ENCODE measurements at regions not wholly inside any gene's neighbourhood (a gene's known extent, or its start where the extent isn't known, plus 50 kb on each side); places are given as distances from the start of the nearest gene placed in this dataset.

- TF ChIP-seq, protein P1, sequence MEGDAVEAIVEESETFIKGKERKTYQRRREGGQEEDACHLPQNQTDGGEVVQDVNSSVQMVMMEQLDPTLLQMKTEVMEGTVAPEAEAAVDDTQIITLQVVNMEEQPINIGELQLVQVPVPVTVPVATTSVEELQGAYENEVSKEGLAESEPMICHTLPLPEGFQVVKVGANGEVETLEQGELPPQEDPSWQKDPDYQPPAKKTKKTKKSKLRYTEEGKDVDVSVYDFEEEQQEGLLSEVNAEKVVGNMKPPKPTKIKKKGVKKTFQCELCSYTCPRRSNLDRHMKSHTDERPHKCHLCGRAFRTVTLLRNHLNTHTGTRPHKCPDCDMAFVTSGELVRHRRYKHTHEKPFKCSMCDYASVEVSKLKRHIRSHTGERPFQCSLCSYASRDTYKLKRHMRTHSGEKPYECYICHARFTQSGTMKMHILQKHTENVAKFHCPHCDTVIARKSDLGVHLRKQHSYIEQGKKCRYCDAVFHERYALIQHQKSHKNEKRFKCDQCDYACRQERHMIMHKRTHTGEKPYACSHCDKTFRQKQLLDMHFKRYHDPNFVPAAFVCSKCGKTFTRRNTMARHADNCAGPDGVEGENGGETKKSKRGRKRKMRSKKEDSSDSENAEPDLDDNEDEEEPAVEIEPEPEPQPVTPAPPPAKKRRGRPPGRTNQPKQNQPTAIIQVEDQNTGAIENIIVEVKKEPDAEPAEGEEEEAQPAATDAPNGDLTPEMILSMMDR (IDR thresholded peaks at IDR 0.05; ENCODE audit: insufficient read depth, low read depth, low read length): no peak
- peak; percentile 65 for DNase-seq (ENCODE audit: low read depth)
- H3K4me3 ChIP-seq (ENCODE audit: low read depth, low read length): no peak overlapping the region
Measured at GRCh38 chr18:40867459-40867858, 1087.6 kb upstream of the PIK3C3 start.

DNA sequence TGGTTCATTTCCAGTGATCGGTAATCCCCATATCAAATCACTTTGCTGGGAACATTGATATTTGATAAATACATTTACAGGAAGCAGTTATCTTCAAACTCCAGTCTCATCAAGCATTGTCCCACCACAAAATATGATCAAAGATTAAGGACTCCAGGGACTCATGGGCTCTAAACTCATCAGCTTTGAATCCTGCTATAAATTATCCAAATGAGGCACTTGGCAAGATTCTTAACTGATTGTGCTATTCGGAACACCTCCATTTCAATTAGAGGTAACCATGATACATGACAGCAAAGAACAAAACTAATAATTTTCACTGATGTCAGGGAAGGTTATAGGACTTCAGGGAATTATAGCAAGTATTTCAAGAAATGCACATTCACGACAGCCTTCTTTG, 1088.1 kb upstream of the PIK3C3 start:
- TF ChIP-seq, protein P1 (IDR thresholded peaks at IDR 0.05; ENCODE audit: insufficient read depth, low read depth, low read length): no peak

GRCh38 chr18:40866013-40866645, 1088.9 kb upstream of the PIK3C3 start:
- TF ChIP-seq, protein P1 (IDR thresholded peaks at IDR 0.05; ENCODE audit: insufficient read depth, low read depth, low read length): no peak
- no peak overlapping the region for H3K4me3 ChIP-seq (ENCODE audit: low read depth, low read length)
- no peak for DNase-seq (ENCODE audit: low read depth)

More for the DNA sequence above, 1088.1 kb upstream of the PIK3C3 start:
- no peak for DNase-seq (ENCODE audit: low read depth)
- H3K4me3 ChIP-seq (ENCODE audit: low read depth, low read length): no peak overlapping the region

DNA sequence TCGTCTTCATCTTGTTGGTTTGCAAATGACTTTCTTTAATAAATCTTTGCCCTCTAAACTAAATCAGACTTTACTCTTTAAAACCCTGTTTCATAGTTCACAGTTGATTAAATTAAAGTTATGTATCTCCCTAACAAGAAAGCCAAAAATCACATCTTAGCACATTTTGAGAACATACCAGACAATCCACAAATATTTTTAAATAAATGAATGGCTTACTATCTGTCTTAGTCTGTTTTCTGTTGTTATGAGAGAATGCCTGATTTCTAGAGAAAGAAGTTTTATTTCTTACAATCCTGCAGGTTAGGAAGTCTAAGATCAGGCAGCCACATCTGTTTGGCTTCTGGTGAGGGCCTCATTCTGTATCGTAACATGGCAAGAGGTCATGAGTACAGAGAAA, 1090.2 kb upstream of the PIK3C3 start:
- TF ChIP-seq, protein P1 (IDR thresholded peaks at IDR 0.05; ENCODE audit: insufficient read depth, low read depth, low read length): no peak
- H3K4me3 ChIP-seq (ENCODE audit: low read depth, low read length): no peak overlapping the region
- DNase-seq (ENCODE audit: low read depth): no peak

- TF ChIP-seq, protein P1 (IDR thresholded peaks at IDR 0.05; ENCODE audit: insufficient read depth, low read depth, low read length): no peak
- no peak overlapping the region for H3K4me3 ChIP-seq (ENCODE audit: low read depth, low read length)
- DNase-seq (ENCODE audit: low read depth): no peak
Measured at GRCh38 chr18:40863801-40864200, 1091.2 kb upstream of the PIK3C3 start.

DNA sequence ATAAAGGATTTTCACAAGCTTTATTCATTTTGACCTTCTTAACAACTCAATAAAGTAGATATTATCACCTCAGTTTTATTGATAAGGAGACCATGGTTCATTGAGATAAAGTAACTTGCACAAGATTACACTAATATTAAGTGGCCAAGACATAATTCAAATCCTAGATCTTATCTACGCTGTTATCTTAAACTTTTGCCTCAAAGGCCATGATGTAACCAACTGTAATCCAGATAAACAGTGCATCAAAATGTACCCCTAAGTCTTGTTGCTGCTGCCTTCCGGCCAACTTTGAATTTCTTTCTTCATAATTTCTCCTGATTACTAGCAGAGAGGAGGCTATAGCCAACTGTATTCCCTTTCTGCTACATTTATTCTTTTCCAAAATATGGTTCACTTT, 1094.8 kb upstream of the PIK3C3 start:
- no peak overlapping the region for H3K4me3 ChIP-seq (ENCODE audit: low read depth, low read length)
- TF ChIP-seq, protein P1 (IDR thresholded peaks at IDR 0.05; ENCODE audit: insufficient read depth, low read depth, low read length): no peak
- no peak for DNase-seq (ENCODE audit: low read depth)

DNA sequence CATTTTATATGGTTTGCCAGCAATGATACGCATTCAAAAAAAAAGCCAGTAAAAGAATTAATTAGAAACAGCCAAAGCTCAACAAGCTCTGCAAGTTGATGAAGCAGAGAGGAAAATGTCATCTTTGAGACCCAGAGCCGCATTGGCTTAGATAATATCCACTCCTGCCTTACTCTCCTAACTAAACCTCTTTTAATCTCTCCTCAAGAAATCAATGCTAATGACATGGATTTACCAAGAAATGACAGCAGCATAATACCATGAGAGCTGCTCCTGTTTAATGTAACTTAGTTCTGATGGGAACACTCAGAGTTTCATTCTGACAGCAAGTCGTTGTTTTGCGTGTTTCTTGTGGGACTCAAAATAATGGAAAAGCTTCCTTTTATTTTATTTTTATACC, 1099.4 kb upstream of the PIK3C3 start:
- H3K4me3 ChIP-seq (ENCODE audit: low read depth, low read length): no peak overlapping the region
- TF ChIP-seq, protein P1 (IDR thresholded peaks at IDR 0.05; ENCODE audit: insufficient read depth, low read depth, low read length): no peak
- DNase-seq (ENCODE audit: low read depth): no peak

Measured in fibroblast of villous mesenchyme (primary cell).